ENCODE measurements at regions not wholly inside any gene's neighbourhood (a gene's known extent, or its start where the extent isn't known, plus 50 kb on each side); places are given as distances from the start of the nearest gene placed in this dataset.

DNA sequence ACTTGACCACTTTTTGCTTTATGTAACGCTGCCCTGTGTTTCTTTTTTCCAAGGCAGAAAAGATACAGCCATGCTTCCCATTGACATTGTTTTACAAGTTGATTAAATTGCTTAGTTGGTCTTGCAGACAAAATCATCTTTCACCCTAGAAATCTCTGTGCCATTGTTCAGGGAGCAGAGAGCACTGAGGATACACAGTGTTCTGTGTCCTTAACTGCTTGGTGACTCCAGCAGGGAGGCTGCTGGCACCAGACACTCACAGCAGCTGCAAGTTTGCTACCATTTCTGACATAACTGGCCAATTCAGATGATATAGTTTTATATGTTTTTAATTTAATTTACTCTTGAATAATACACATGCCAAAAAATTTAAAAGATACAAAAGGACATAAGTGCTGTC is 118.7 kb downstream of the RGS2 start:
- no peak for ATAC-seq
- H3K27ac ChIP-seq (ENCODE audit: control insufficient read depth, insufficient read depth) = no peak overlapping the region
- no peaks in the 10 kb centered on the region for H3K4me1 ChIP-seq (ENCODE audit: control insufficient read depth, insufficient read depth, low read length)
- ChIA-PET RAD21 (ENCODE audit: unreplicated experiment) (no interaction called here), SMC1A (ENCODE audit: uncharacterized antibody, unreplicated experiment) (no interaction called here), CTCF (no interaction called here), POLR2A (no interaction called here)
- WGBS (ENCODE audit: insufficient coverage, insufficient replicate concordance, low lambda C conversion rate, missing lambda C conversion rate) = 54% methylated on average over 1 of the region's 1 CpG
- H3K79me2 ChIP-seq (ENCODE audit: control insufficient read depth, insufficient read depth, low read length) = no peaks in the 10 kb centered on the region
- no peak overlapping the region for H3K4me3 ChIP-seq
- no peak for TF ChIP-seq ZNF217 (IDR thresholded peaks at IDR 0.05)
- DNase-seq (ENCODE audit: low read depth, low spot score) = no peak
- H2AFZ ChIP-seq (ENCODE audit: control insufficient read depth, low read depth, low read length) = no peak overlapping the region
- no peaks in the 10 kb centered on the region for H3K9me3 ChIP-seq (replicated peaks; ENCODE audit: control insufficient read depth, insufficient read depth, low read length)
- H3K4me2 ChIP-seq (ENCODE audit: control insufficient read depth, insufficient read depth) = no peak overlapping the region
- H3K9ac ChIP-seq (ENCODE audit: control insufficient read depth, insufficient read depth, low read length) = no peak overlapping the region
- H3K36me3 ChIP-seq (ENCODE audit: control insufficient read depth in 2 of 2, insufficient read depth in 2 of 2, low read length in 1 of 2) = no peaks in the 10 kb centered on the region
- no peak for FAIRE-seq
- intact Hi-C loops (cut with micrococcal nuclease; ENCODE audit: unreplicated experiment) = no loop called here
- no peaks in the 10 kb centered on the region for H4K20me1 ChIP-seq (ENCODE audit: control insufficient read depth, insufficient read depth)
- no peaks in the 10 kb centered on the region for H3K27me3 ChIP-seq (replicated peaks in 1 of 2; ENCODE audit: control insufficient read depth in 2 of 2, insufficient read depth in 2 of 2, low read length in 1 of 2)
- BruUV-seq (replicated peaks) = no TSS peak
- in situ Hi-C loops (cut with MboI) = no loop called here

DNA sequence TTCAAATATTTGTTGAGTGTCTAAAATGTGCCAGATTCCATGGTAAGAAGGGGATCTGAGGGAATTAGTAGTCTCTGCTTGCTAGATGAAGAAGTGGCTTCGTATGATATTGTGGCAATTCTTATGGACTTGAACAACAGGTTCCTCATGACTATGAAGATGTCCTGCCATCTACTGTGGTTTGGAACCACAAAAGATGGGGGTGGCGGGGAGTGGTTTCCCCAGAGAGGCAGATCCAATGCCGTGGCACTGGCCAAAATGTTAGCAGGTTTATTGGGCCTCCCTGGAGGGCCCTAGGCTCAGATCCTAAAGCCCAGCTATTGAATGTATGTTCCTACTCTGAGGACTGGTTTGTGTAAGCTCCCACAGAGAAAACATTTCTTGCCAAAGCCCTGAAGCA is 120.8 kb downstream of the RGS2 start:
- no TSS peak for BruUV-seq (replicated peaks)
- POLR2A ChIA-PET = no interaction called here
- WGBS (ENCODE audit: insufficient coverage, insufficient replicate concordance, low lambda C conversion rate, missing lambda C conversion rate) = 30% methylated on average over 3 of the region's 3 CpGs

More for the DNA sequence above, 120.8 kb downstream of the RGS2 start:
- CTCF ChIA-PET = interaction anchor here (0.6 to 1.2 kb wide), 3 partner anchors 22 to 248 kb away, joined by 3 read pairs; no protein-coding TSS in a partner anchor
- Histone ChIP-seq H3K4me3 (no peak overlapping the region), H3K9me3 (replicated peaks; ENCODE audit: control insufficient read depth, insufficient read depth, low read length) (no peaks in the 10 kb centered on the region), H3K36me3 (ENCODE audit: control insufficient read depth in 2 of 2, insufficient read depth in 2 of 2, low read length in 1 of 2) (no peaks in the 10 kb centered on the region), H3K79me2 (ENCODE audit: control insufficient read depth, insufficient read depth, low read length) (no peaks in the 10 kb centered on the region), H4K20me1 (ENCODE audit: control insufficient read depth, insufficient read depth) (no peaks in the 10 kb centered on the region), H3K9ac (ENCODE audit: control insufficient read depth, insufficient read depth, low read length) (no peak overlapping the region), H3K27ac (ENCODE audit: control insufficient read depth, insufficient read depth) (no peak overlapping the region), H3K27me3 (replicated peaks in 1 of 2; ENCODE audit: control insufficient read depth in 2 of 2, insufficient read depth in 2 of 2, low read length in 1 of 2) (no peaks in the 10 kb centered on the region), H2AFZ (ENCODE audit: control insufficient read depth, low read depth, low read length) (no peak overlapping the region), H3K4me2 (ENCODE audit: control insufficient read depth, insufficient read depth) (no peak overlapping the region), H3K4me1 (ENCODE audit: control insufficient read depth, insufficient read depth, low read length) (no peaks in the 10 kb centered on the region)
- TF ChIP-seq JUND (IDR thresholded peaks at IDR 0.05; ENCODE audit: low read depth, low read length) (no peak), TCF7 (IDR thresholded peaks at IDR 0.05; ENCODE audit: borderline replicate concordance) (no peak), NFYA (IDR thresholded peaks at IDR 0.05; ENCODE audit: borderline replicate concordance, low read depth, low read length) (no peak), MEF2A (IDR thresholded peaks at IDR 0.05; ENCODE audit: insufficient read depth, low read depth, low read length) (no peak), GABPA (IDR thresholded peaks at IDR 0.05; ENCODE audit: low read depth) (no peak), NR2F1 (conservative IDR thresholded peaks at IDR 0.05) (no peak), NR2C1 (IDR thresholded peaks at IDR 0.05) (no peak), NFYB (IDR thresholded peaks at IDR 0.05; ENCODE audit: insufficient read depth, low read depth, low read length) (no peak), HDAC2 (IDR thresholded peaks at IDR 0.05) (no peak), KLF5 (IDR thresholded peaks at IDR 0.05; ENCODE audit: partially characterized antibody) (no peak), ATF7 (IDR thresholded peaks at IDR 0.05; ENCODE audit: low read depth) (no peak), POLR2A (IDR thresholded peaks at IDR 0.05; ENCODE audit: low read depth, low read length) (no peak), HDGF (IDR thresholded peaks at IDR 0.05) (no peak), BCL11A (IDR thresholded peaks at IDR 0.05; ENCODE audit: low read depth, low read length) (no peak)
- TF ChIP-seq, protein P1, sequence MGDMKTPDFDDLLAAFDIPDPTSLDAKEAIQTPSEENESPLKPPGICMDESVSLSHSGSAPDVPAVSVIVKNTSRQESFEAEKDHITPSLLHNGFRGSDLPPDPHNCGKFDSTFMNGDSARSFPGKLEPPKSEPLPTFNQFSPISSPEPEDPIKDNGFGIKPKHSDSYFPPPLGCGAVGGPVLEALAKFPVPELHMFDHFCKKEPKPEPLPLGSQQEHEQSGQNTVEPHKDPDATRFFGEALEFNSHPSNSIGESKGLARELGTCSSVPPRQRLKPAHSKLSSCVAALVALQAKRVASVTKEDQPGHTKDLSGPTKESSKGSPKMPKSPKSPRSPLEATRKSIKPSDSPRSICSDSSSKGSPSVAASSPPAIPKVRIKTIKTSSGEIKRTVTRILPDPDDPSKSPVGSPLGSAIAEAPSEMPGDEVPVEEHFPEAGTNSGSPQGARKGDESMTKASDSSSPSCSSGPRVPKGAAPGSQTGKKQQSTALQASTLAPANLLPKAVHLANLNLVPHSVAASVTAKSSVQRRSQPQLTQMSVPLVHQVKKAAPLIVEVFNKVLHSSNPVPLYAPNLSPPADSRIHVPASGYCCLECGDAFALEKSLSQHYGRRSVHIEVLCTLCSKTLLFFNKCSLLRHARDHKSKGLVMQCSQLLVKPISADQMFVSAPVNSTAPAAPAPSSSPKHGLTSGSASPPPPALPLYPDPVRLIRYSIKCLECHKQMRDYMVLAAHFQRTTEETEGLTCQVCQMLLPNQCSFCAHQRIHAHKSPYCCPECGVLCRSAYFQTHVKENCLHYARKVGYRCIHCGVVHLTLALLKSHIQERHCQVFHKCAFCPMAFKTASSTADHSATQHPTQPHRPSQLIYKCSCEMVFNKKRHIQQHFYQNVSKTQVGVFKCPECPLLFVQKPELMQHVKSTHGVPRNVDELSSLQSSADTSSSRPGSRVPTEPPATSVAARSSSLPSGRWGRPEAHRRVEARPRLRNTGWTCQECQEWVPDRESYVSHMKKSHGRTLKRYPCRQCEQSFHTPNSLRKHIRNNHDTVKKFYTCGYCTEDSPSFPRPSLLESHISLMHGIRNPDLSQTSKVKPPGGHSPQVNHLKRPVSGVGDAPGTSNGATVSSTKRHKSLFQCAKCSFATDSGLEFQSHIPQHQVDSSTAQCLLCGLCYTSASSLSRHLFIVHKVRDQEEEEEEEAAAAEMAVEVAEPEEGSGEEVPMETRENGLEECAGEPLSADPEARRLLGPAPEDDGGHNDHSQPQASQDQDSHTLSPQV (IDR thresholded peaks at IDR 0.05) = no peak
- FAIRE-seq (no peak), ATAC-seq (no peak), DNase-seq (ENCODE audit: low read depth, low spot score) (no peak)
- SMC1A ChIA-PET (ENCODE audit: uncharacterized antibody, unreplicated experiment) = interaction anchor here (0.6 to 0.9 kb wide), 2 partner anchors 10 to 11 kb away, joined by 3 read pairs; no protein-coding TSS in a partner anchor
- intact Hi-C loops (cut with micrococcal nuclease; ENCODE audit: unreplicated experiment) = no loop called here
- RAD21 ChIA-PET (ENCODE audit: unreplicated experiment) = no interaction called here
- in situ Hi-C loops (cut with MboI) = no loop called here

Data from GM12878 (cell line).